Renal pelvis (tissue), 1 donor: ENCODE measurements at regions not wholly inside any gene's neighbourhood (a gene's known extent, or its start where the extent isn't known, plus 50 kb on each side); places are given as distances from the start of the nearest gene placed in this dataset.
A peak's percentile ranks its signal among the peaks of the same experiment; 100 is the strongest.
"Not testable (repeated sequence)": the region's sequence is repeated elsewhere in the genome, so short reads cannot be mapped to it uniquely, and the experiment has no call there.

ENCODE experiments used
- DNase-seq: peaks from one replicate; pipeline ENCODE4 v3.0.0-alpha.2; 2013

- DNase-seq = no peak
These were observed 158.3 kb upstream of the IGFBP3 start for GRCh38 chr7:46079421-46079820.

DNA sequence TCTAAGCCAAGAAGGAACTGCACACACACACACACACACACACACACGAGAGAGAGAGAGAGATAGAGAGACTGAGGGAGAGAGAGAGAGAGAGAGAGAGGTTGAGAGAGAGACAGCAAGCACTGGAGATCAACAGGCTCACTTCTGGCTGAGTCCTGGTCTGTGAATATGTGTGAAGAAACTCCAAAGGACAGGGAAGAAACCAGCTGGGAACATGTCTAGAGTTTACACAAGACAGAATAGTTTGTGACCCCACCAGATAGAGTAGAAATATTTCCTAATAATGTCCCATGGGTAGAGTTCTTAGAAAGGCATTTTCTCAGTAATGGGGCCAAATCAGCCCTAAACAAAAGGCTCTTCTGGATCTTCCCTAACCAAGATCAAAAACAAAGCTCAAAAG, 155.5 kb upstream of the IGFBP3 start:
- DNase-seq = no peak

DNA sequence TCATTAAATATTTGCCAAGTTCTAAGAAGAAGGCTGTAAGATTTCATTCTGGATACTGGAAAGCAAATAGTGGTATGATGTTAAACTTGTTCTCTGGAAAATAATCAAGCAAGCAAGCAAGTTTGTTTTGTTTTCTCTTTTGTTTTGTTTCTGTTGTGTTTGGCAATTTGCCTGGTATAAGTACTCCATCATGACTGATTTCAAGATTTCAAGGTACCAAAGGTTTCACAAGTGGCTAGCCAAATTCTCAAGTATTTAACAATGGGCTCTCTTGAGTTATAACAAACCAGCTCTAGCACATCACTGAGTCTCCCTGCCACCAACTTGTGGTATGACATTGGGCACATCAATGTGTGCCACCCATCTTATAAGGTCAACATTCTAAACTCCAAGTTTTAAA, 151.7 kb upstream of the IGFBP3 start:
- peak; percentile 46 for DNase-seq

DNA sequence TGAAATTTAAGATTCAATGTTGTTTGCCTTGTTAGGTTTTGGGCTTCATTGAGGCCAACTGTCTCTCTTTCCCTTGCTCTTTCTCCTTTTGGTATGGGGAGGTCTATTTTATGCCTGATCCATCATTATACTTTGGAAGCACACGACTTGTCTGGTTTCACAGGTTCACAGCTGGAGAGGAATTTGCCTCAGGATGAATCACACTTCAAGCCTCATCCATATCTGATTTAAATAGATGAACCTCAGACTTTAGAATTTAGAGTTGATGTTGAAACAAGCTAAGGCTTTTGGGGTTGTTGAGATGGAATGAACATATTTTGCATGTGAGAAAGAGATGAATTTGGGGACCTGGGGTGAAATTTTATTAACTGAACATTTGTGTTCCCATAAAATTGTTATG, 150.5 kb upstream of the IGFBP3 start:
- DNase-seq = no peak

DNA sequence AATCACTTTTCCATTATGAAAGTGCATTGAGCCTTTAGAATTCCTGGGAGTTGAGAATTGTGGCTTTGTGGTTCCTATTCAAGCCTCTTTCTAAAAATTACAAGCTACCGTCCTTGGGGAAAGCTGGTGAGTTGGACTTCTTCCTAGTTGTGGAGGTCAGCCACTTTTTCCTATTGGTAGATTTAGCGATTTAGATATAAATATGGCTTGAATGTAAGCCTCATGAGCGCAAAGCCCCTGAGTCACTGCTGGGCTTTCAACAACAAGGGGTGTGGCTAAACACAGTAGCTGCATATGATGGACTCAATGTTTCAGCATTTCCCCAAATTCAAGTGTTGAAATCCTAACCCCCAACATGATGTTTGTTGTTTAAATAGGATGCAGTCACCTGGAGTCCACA, 150.0 kb upstream of the IGFBP3 start:
- no peak for DNase-seq

DNA sequence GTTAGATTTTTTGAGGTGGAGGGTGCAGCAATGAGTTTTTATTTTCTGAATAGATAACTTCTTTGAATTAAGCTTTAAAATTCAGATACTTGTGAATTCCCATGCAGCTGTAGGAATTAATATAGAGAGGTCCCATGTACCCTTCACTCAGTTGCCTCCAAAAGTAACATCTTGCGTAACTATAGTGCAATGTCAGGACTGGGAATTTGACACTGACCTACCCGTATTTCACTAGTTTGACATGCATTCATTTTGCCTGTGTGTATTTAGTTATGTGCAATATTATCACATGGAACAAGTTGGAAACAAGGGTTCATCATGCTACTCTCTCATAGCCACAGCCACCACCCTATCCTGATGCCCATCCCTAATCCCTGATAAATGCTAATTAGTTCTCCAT, 147.1 kb upstream of the IGFBP3 start:
- no peak for DNase-seq

GRCh38 chr7:46059308-46060020, 138.4 kb upstream of the IGFBP3 start:
- DNase-seq = no peak

- DNase-seq = no peak
These were observed 137.2 kb upstream of the IGFBP3 start for GRCh38 chr7:46058086-46058823.

- DNase-seq = no peak
These were observed 133.8 kb upstream of the IGFBP3 start for GRCh38 chr7:46054915-46055314.

GRCh38 chr7:46054272-46054671, 133.2 kb upstream of the IGFBP3 start:
- peak; percentile 9 for DNase-seq

GRCh38 chr7:46047581-46047980, 126.5 kb upstream of the IGFBP3 start:
- DNase-seq = no peak

GRCh38 chr7:46043338-46043737, 122.3 kb upstream of the IGFBP3 start:
- not testable (repeated sequence) for DNase-seq

GRCh38 chr7:46039813-46040212, 118.7 kb upstream of the IGFBP3 start:
- DNase-seq = not testable (repeated sequence)

GRCh38 chr7:46035166-46035565, 114.1 kb upstream of the IGFBP3 start:
- no peak for DNase-seq

GRCh38 chr7:46034056-46034768, 113.1 kb upstream of the IGFBP3 start:
- no peak for DNase-seq

GRCh38 chr7:46033592-46033991, 112.5 kb upstream of the IGFBP3 start:
- no peak for DNase-seq

DNA sequence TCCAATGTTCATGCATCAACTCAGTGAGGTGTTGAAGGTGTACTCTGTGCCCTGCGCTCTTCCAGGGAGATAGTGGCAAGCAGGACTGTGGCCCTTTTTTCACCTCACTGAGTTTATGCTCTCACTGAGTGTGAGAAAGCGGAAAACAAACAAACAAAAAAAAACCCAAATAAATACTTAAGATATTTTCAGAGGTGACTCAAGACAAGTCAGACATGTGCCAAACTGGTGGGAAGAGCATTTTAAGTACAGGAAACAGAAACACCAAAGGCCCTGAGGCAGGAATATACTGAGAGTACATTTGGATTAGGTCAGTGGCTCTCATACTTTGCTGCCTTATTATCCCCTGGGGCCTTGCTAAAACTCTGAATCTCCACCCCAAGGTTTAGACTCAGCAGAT, 111.9 kb upstream of the IGFBP3 start:
- DNase-seq = no peak

DNA sequence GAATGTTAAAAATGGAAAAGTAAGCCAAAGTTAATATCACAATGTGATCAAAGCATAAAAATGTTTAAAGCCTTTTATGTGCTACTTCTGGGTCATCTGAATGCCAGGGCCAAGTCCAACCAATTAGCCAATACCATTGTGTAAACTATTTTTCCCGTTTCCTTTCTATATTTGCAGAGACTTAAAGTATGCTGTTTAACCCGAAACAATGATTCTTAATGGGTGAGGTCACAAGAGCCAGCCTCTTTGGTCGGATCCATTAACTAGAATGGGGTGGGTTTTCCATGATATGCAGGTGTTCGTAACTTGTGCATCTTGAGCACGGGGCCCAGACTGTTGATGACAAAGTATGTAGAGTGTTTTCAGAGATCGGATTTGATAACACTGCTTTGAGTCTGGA, 111.3 kb upstream of the IGFBP3 start:
- no peak for DNase-seq

DNA sequence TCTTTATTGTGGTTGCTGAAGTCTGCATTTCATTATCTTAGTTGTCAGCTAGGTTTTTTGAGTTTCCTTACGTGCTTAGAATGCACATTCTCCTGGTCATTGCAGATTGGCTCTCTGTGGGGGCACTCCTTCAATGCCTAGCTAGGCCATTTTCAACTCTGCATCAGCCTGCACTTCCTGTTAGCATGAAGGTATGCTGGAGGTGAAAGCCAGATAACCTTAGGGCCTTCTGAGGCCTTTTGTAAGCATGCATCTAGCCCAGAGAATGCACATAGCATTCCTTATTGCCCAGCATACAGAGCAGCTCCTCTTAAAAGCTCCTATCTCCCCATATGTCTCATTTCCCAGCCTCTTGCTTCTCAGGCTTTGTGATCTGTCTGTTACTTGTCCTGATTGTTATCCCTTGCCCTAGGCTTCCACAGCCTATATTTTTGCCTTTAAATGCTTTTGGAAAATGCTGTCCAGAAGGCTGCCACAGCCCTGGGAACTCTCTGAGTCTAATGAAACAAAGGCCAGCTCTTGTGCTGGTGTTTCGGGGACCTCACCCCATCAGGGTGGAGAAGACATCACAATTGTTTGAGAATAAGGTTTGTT, 108.1 kb upstream of the IGFBP3 start:
- no peak for DNase-seq

DNA sequence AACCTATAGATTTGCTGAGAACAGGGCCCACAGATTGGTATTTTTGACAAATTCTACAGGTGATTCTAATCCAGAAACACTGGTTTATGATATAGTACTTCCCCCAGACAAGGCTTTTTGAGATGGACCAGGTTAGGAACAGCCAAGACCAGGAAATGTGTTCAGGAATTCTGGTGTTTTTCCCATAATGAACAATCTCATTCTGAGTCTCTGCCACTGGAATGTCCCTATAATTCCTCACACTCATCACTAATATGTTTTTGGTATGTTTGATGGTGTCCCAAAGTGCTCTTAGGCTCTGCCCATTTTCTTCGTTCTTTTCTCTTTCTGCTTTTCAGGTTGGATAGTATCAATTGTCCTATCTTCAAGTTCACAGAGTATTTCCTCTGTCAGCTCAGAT, 107.2 kb upstream of the IGFBP3 start:
- no peak for DNase-seq

DNA sequence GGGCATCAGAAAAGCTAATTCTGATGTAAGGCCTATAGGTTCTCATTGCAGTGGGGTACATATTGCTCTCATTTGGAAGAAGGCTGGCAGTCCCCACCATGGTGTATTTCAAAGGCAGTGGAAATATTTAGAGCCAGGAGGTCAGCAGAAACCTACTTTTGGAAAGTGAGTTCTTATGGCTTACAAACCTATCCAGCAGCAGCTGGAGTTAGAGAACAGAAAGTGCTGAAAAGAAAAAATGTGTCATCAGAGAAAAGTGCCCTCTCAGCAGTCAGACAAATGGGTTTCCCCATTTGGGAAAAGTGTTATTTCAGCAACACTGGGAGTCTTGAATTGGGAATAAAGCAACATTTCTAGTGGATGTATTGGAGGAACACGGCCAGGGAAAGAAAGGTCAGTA, 105.7 kb upstream of the IGFBP3 start:
- DNase-seq = no peak

DNA sequence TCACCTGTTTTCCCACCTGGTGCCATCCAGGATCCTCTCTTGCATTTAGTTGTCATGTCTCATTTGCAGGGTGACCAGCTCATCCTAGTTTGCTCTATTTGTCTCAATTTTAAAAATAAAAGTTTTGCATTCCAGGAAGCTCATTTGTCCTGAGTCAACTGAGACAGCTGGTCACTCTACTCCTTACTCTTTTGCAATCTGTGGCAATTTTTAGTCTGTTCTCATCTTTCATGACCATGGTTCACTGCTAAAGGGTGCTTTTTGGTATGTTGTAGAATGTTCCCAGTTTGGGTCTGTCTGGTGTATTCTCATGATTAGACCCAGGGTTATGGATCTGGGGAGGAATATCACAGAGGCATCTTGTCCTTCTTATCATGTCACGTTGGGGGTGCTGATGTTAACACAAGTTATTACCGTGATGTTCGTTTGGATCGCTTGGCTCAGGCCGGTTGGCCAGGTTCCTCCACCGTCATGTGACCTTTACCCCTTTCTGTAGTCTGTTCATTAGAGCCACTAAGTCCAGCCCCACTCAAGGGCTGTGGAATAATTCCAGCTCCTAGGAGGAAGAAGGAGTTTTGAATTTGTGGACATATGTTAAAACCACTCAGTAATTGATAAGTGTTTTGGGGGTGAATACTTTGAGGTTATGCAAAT, 103.3 kb upstream of the IGFBP3 start:
- no peak for DNase-seq
